KOPT-K1 (cell line): ENCODE measurements at regions not wholly inside any gene's neighbourhood (a gene's known extent, or its start where the extent isn't known, plus 50 kb on each side); places are given as distances from the start of the nearest gene placed in this dataset.

ENCODE experiments used
- H3K27ac ChIP-seq: fragments of 200-600 bp; sonication (generic); 2 replicates; pipeline ENCODE4 v1.5.1; 2016; ENCODE audit warnings: antibody characterized with exemption, mild to moderate bottlenecking, low read depth, low read length; ENCODE audit not compliant: poor library complexity, severe bottlenecking
- H3K36me3 ChIP-seq: fragments of 200-600 bp; sonication (generic); 2 replicates; pipeline ENCODE4 v1.5.1; 2017; ENCODE audit warnings: antibody characterized with exemption, mild to moderate bottlenecking, low read length, moderate library complexity; ENCODE audit not compliant: insufficient read depth
- H3K9me3 ChIP-seq: fragments of 200-600 bp; sonication (generic); 2 replicates; pipeline ENCODE4 v1.5.1; 2017; ENCODE audit warnings: antibody characterized with exemption, low read length, mild to moderate bottlenecking; ENCODE audit not compliant: insufficient read depth, poor library complexity, severe bottlenecking

GRCh38 chr21:25326181-25326580, 281.1 kb downstream of the MRPL39 start:
- no peaks in the 10 kb centered on the region for H3K36me3 ChIP-seq
- no peak overlapping the region for H3K27ac ChIP-seq
- no peaks in the 10 kb centered on the region for H3K9me3 ChIP-seq

GRCh38 chr21:25324666-25325065, 282.6 kb downstream of the MRPL39 start:
- Histone ChIP-seq H3K36me3 (no peaks in the 10 kb centered on the region), H3K27ac (no peak overlapping the region), H3K9me3 (no peaks in the 10 kb centered on the region)

GRCh38 chr21:25323356-25323949, 283.8 kb downstream of the MRPL39 start:
- Histone ChIP-seq H3K9me3 (no peaks in the 10 kb centered on the region), H3K27ac (no peak overlapping the region), H3K36me3 (no peaks in the 10 kb centered on the region)

- H3K36me3 ChIP-seq = no peaks in the 10 kb centered on the region
- H3K27ac ChIP-seq = no peak overlapping the region
- no peaks in the 10 kb centered on the region for H3K9me3 ChIP-seq
Measured at GRCh38 chr21:25314247-25314646, 293.0 kb downstream of the MRPL39 start.

GRCh38 chr21:25313829-25314228, 293.5 kb downstream of the MRPL39 start:
- Histone ChIP-seq H3K27ac (no peak overlapping the region), H3K9me3 (peaks cover 4% of the 10 kb centered on the region), H3K36me3 (no peaks in the 10 kb centered on the region)

GRCh38 chr21:25307489-25307888, 299.8 kb downstream of the MRPL39 start:
- Histone ChIP-seq H3K36me3 (no peaks in the 10 kb centered on the region), H3K9me3 (peaks cover 6% of the 10 kb centered on the region), H3K27ac (no peak overlapping the region)

- Histone ChIP-seq H3K36me3 (no peaks in the 10 kb centered on the region), H3K9me3 (peaks cover 6% of the 10 kb centered on the region), H3K27ac (no peak overlapping the region)
Measured at GRCh38 chr21:25304611-25305010, 302.7 kb downstream of the MRPL39 start.

- H3K27ac ChIP-seq = no peak overlapping the region
- no peaks in the 10 kb centered on the region for H3K9me3 ChIP-seq
- H3K36me3 ChIP-seq = no peaks in the 10 kb centered on the region
Measured at GRCh38 chr21:25300632-25301031, 306.6 kb downstream of the MRPL39 start.

GRCh38 chr21:25298512-25299491, 308.5 kb downstream of the MRPL39 start:
- H3K36me3 ChIP-seq = no peaks in the 10 kb centered on the region
- H3K27ac ChIP-seq = no peak overlapping the region
- no peaks in the 10 kb centered on the region for H3K9me3 ChIP-seq

GRCh38 chr21:25297117-25297516, 310.2 kb downstream of the MRPL39 start:
- Histone ChIP-seq H3K9me3 (no peaks in the 10 kb centered on the region), H3K36me3 (no peaks in the 10 kb centered on the region), H3K27ac (no peak overlapping the region)

- no peak overlapping the region for H3K27ac ChIP-seq
- H3K36me3 ChIP-seq = no peaks in the 10 kb centered on the region
- no peaks in the 10 kb centered on the region for H3K9me3 ChIP-seq
Measured at GRCh38 chr21:25296252-25296651, 311.0 kb downstream of the MRPL39 start.

- Histone ChIP-seq H3K9me3 (no peaks in the 10 kb centered on the region), H3K36me3 (no peaks in the 10 kb centered on the region), H3K27ac (no peak overlapping the region)
Measured at GRCh38 chr21:25292396-25292795, 314.9 kb downstream of the MRPL39 start.

- H3K27ac ChIP-seq = no peak overlapping the region
- H3K36me3 ChIP-seq = no peaks in the 10 kb centered on the region
Measured at GRCh38 chr21:25283720-25284119, 323.6 kb downstream of the MRPL39 start.

GRCh38 chr21:25281134-25281533, 326.1 kb downstream of the MRPL39 start:
- Histone ChIP-seq H3K9me3 (no peaks in the 10 kb centered on the region), H3K36me3 (no peaks in the 10 kb centered on the region)

More at GRCh38 chr21:25283720-25284119, 323.6 kb downstream of the MRPL39 start:
- H3K9me3 ChIP-seq = no peaks in the 10 kb centered on the region

GRCh38 chr21:25280061-25280460, 327.2 kb downstream of the MRPL39 start:
- Histone ChIP-seq H3K9me3 (no peaks in the 10 kb centered on the region), H3K36me3 (no peaks in the 10 kb centered on the region), H3K27ac (no peak overlapping the region)

More at GRCh38 chr21:25281134-25281533, 326.1 kb downstream of the MRPL39 start:
- no peak overlapping the region for H3K27ac ChIP-seq
